Lower leg skin (tissue), 3 donors: ENCODE measurements at regions not wholly inside any gene's neighbourhood (a gene's known extent, or its start where the extent isn't known, plus 50 kb on each side); places are given as distances from the start of the nearest gene placed in this dataset.

Source experiments
- CTCF ChIP-seq, 3 donors: fragments of 450-650 bp; IDR thresholded peaks; one replicate each; pipeline ENCODE4 v1.5.1; 2016; ENCODE audit warnings: antibody characterized with exemption in 3 of 3, mild to moderate bottlenecking in 3 of 3, moderate library complexity in 2 of 3
- POLR2A ChIP-seq, 2 donors: fragments of 450-650 bp; IDR thresholded peaks; one replicate each; pipeline ENCODE4 v1.6.1; 2016 to 2017; ENCODE audit warnings: antibody characterized with exemption in 2 of 2, mild to moderate bottlenecking in 1 of 2, moderate library complexity in 1 of 2

GRCh38 chr6:27688014-27688586, 215.2 kb upstream of the ZNF184 start:
- TF ChIP-seq CTCF (IDR thresholded peaks at IDR 0.05) (no peak), POLR2A (IDR thresholded peaks at IDR 0.05) (no peak)
